IMR-90 (cell line): ENCODE measurements at regions not wholly inside any gene's neighbourhood (a gene's known extent, or its start where the extent isn't known, plus 50 kb on each side); places are given as distances from the start of the nearest gene placed in this dataset.
"Not testable (repeated sequence)": the region's sequence is repeated elsewhere in the genome, so short reads cannot be mapped to it uniquely, and the experiment has no call there.

Source experiments
- ATAC-seq: fragments of 200-7000 bp; cut with Tn5 transposase; 2 replicates; pipeline ENCODE4 v1.9.1; 2020; ENCODE audit warnings: low read depth, mild to moderate bottlenecking, moderate library complexity
- BruUV-seq: library from RNA; stranded (reverse); fragments of 400-500 nt; replicated peaks from 2 replicates; lab custom pipeline; 2021; lab: Mats Ljungman, UMichigan
- CTCF ChIA-PET: fragments of 300-600 bp; formaldehyde crosslinking; extraction: SDS; loops from one replicate; lab custom pipeline; 2021; ENCODE audit warnings: antibody characterized with exemption; lab: Yijun Ruan, JAX
- POLR2A ChIA-PET: fragments of 300-600 bp; sonication (Branson Sonifier 250); formaldehyde crosslinking; loops from one replicate; lab custom pipeline; 2022; ENCODE audit warnings: antibody characterized with exemption; ENCODE audit not compliant: unreplicated experiment; lab: Charles Lee
- DNase-seq: peaks from one replicate; pipeline ENCODE4 v3.0.0; 2013
- H2AFZ ChIP-seq: replicated peaks from 2 replicates; pipeline ENCODE3; 2013; ENCODE audit warnings: low read length, mild to moderate bottlenecking; ENCODE audit not compliant: poor library complexity
- H2AK5ac ChIP-seq: 2 replicates; pipeline ENCODE4 v1.6.1; 2013; ENCODE audit warnings: low read depth, low read length, inconsistent platforms
- H2AK9ac ChIP-seq: replicated peaks from 2 replicates; pipeline ENCODE3; 2013; ENCODE audit warnings: mild to moderate bottlenecking, low read depth, low read length, moderate library complexity; ENCODE audit not compliant: poor library complexity
- H2BK120ac ChIP-seq: 2 replicates; pipeline ENCODE4 v1.6.1; 2013; ENCODE audit warnings: low read depth, low read length, inconsistent platforms
- H2BK15ac ChIP-seq: 3 replicates; pipeline ENCODE4 v1.6.1; 2013; ENCODE audit warnings: low read depth, low read length, inconsistent platforms
- H2BK20ac ChIP-seq: 2 replicates; pipeline ENCODE4 v1.6.1; 2013; ENCODE audit warnings: low read depth, mild to moderate bottlenecking, inconsistent platforms, low read length, moderate library complexity
- H2BK5ac ChIP-seq: 2 replicates; pipeline ENCODE4 v1.6.1; 2013; ENCODE audit warnings: mild to moderate bottlenecking, low read depth, low read length, inconsistent platforms; ENCODE audit not compliant: poor library complexity, severe bottlenecking
- H3K14ac ChIP-seq: replicated peaks from 2 replicates; pipeline ENCODE4 v1.6.1; 2013; ENCODE audit warnings: low read depth, low read length, inconsistent platforms
- H3K18ac ChIP-seq: 2 replicates; pipeline ENCODE4 v1.6.1; 2013; ENCODE audit warnings: low read depth, low read length, control low read depth
- H3K23ac ChIP-seq: 2 replicates; pipeline ENCODE4 v1.6.1; 2013; ENCODE audit warnings: low read depth, low read length, inconsistent platforms
- H3K27ac ChIP-seq: 2 replicates; pipeline ENCODE4 v1.5.1; 2013; ENCODE audit warnings: mild to moderate bottlenecking, control low read depth, low read length; ENCODE audit not compliant: insufficient read depth
- H3K27me3 ChIP-seq: 2 replicates; pipeline ENCODE4 v1.6.1; 2013; ENCODE audit warnings: low read length; ENCODE audit not compliant: control insufficient read depth, insufficient read depth
- H3K36me3 ChIP-seq: 2 replicates; pipeline ENCODE4 v1.6.1; 2013; ENCODE audit warnings: low read length, mixed read lengths; ENCODE audit not compliant: control insufficient read depth, insufficient read depth
- H3K4ac ChIP-seq: 2 replicates; pipeline ENCODE4 v1.6.1; 2013; ENCODE audit warnings: low read depth, low read length, inconsistent platforms
- H3K4me1 ChIP-seq: 2 replicates; pipeline ENCODE4 v1.6.1; 2013; ENCODE audit warnings: low read length, mixed read lengths; ENCODE audit not compliant: control insufficient read depth, insufficient read depth
- H3K4me2 ChIP-seq: 2 replicates; pipeline ENCODE4 v1.6.1; 2013; ENCODE audit warnings: low read depth, mild to moderate bottlenecking, control low read depth, low read length, moderate library complexity
- H3K4me3 ChIP-seq: 2 replicates; pipeline ENCODE4 v1.5.1; 2013; ENCODE audit warnings: low read depth, mild to moderate bottlenecking, control low read depth, low read length, moderate library complexity; ENCODE audit not compliant: insufficient read depth
- H3K56ac ChIP-seq: 2 replicates; pipeline ENCODE4 v1.6.1; 2013; ENCODE audit warnings: low read length, inconsistent platforms; ENCODE audit not compliant: insufficient read depth; ENCODE audit errors: extremely low read depth
- H3K79me1 ChIP-seq, 2 experiments: 2 replicates each; pipeline ENCODE4 v1.6.1; 2013; ENCODE audit warnings: low read length in 2 of 2, inconsistent platforms in 1 of 2, low read depth in 1 of 2
- H3K9ac ChIP-seq: 2 replicates; pipeline ENCODE4 v1.6.1; 2013; ENCODE audit warnings: low read depth, low read length, control low read depth
- H3K9me1 ChIP-seq: 2 replicates; pipeline ENCODE4 v1.6.1; 2013; ENCODE audit warnings: low read length, inconsistent platforms; ENCODE audit not compliant: insufficient read depth
- H3K9me3 ChIP-seq: 2 replicates; pipeline ENCODE4 v1.6.1; 2013; ENCODE audit warnings: low read length; ENCODE audit not compliant: control insufficient read depth, insufficient read depth
- H4K20me1 ChIP-seq: 2 replicates; pipeline ENCODE4 v1.6.1; 2013; ENCODE audit warnings: low read length, inconsistent platforms; ENCODE audit not compliant: insufficient read depth
- H4K5ac ChIP-seq: 2 replicates; pipeline ENCODE4 v1.6.1; 2013; ENCODE audit warnings: mild to moderate bottlenecking, low read depth, low read length, control low read depth
- H4K8ac ChIP-seq, 2 experiments: 2 replicates each; pipeline ENCODE4 v1.6.1; 2013; ENCODE audit warnings: low read depth in 2 of 2, low read length in 2 of 2, control low read depth in 1 of 2, inconsistent platforms in 1 of 2
- H4K91ac ChIP-seq: 2 replicates; pipeline ENCODE4 v1.6.1; 2013; ENCODE audit warnings: low read depth, low read length, inconsistent platforms; ENCODE audit not compliant: insufficient read depth
- dilution Hi-C: fragments of 300-500 bp; cut with HindIII; formaldehyde crosslinking; loops from one replicate; pipeline ENCODE4 v1.14.3; 2018; ENCODE audit warnings: low sequenced_read_pairs; ENCODE audit not compliant: unreplicated experiment
- in situ Hi-C: fragments of 300-500 bp; cut with MboI; formaldehyde crosslinking; loops from 3 replicates; pipeline ENCODE4 v1.14.3; 2019; ENCODE audit warnings: low sequenced_read_pairs, inconsistent platforms, mixed read lengths
- intact Hi-C: fragments of 100-400 bp; cut with micrococcal nuclease; formaldehyde crosslinking; loops from 2 replicates; pipeline ENCODE4 v1.10.0; 2022

DNA sequence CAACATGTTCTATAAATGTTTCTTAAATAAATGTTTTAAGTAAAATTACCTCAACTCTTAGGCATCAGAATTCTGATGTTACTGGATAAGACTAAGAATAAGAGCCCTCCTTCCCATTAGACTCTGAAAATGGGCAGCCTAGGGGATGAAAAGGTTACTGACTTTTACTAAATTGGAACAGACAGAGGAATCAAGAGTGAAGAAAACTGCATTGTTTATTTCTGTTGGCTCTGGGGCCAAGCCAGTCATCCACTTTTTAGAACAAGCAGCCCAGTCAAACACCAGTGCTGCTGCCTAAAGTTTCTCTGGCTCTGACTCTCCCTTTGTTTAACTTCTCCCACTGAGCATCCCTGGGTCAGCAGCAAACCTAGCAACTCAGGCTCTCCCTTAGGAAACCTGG is 731.0 kb downstream of the CDY1 start:
- H4K5ac ChIP-seq, H2BK5ac ChIP-seq, H4K8ac ChIP-seq, H3K4ac ChIP-seq, in situ Hi-C loops, H3K4me2 ChIP-seq, H2AK9ac ChIP-seq, H3K27ac ChIP-seq, H2AFZ ChIP-seq, BruUV-seq, H3K23ac ChIP-seq, H2AK5ac ChIP-seq, H3K4me3 ChIP-seq, H3K9me1 ChIP-seq, intact Hi-C loops, H3K79me1 ChIP-seq, H4K91ac ChIP-seq, H3K56ac ChIP-seq, H2BK120ac ChIP-seq, H2BK20ac ChIP-seq, H3K27me3 ChIP-seq, H3K36me3 ChIP-seq, ATAC-seq, dilution Hi-C loops, H3K9ac ChIP-seq, H2BK15ac ChIP-seq, POLR2A ChIA-PET, H3K18ac ChIP-seq, H3K4me1 ChIP-seq, CTCF ChIA-PET, H3K9me3 ChIP-seq, DNase-seq, H3K14ac ChIP-seq, H4K20me1 ChIP-seq: not testable (repeated sequence)
